B cell (primary cell): ENCODE measurements at regions not wholly inside any gene's neighbourhood (a gene's known extent, or its start where the extent isn't known, plus 50 kb on each side); places are given as distances from the start of the nearest gene placed in this dataset.
A peak's percentile ranks its signal among the peaks of the same experiment; 100 is the strongest.

ENCODE experiments used
- ATAC-seq: fragments of 200-7000 bp; cut with Tn5 transposase; one replicate; pipeline ENCODE4 v1.10.0; 2021; ENCODE audit warnings: low read depth, mild to moderate bottlenecking, moderate number of reproducible peaks, moderate library complexity
- CTCF ChIA-PET: fragments of 350-600 bp; sonication (Branson Sonifier 250); formaldehyde crosslinking; loops from one replicate; lab custom pipeline; 2021; ENCODE audit warnings: antibody characterized with exemption, inconsistent platforms; lab: Charles Lee
- POLR2A ChIA-PET: fragments of 350-600 bp; sonication (Branson Sonifier 250); formaldehyde crosslinking; loops from one replicate; lab custom pipeline; 2021; ENCODE audit warnings: antibody characterized with exemption; lab: Charles Lee
- DNase-seq: peaks from one replicate; pipeline ENCODE4 v3.0.0; 2013
- H2AFZ ChIP-seq: 2 replicates; pipeline ENCODE4 v1.6.1; 2012; ENCODE audit warnings: mild to moderate bottlenecking, low read depth, low read length; ENCODE audit not compliant: insufficient read depth, poor library complexity, severe bottlenecking
- H3K27ac ChIP-seq, 2 donors: 1 replicate in 1 of 2; 2 replicates in 1 of 2; pipeline ENCODE4 v1.5.1; 2012 to 2013; ENCODE audit warnings: low read length in 2 of 2, mild to moderate bottlenecking in 2 of 2, moderate library complexity in 1 of 2
- H3K27me3 ChIP-seq, 4 experiments: fragments of 200-600 bp in 1 of 4; sonication (generic) in 1 of 4; replicated peaks in 1 of 4; 1 replicate in 2 of 4; 2 replicates in 2 of 4; pipeline versions ENCODE4 v1.6.1 to v1.7.0; 2013 to 2016; ENCODE audit warnings: low read length in 3 of 4, mild to moderate bottlenecking in 2 of 4, mixed read lengths in 1 of 4, moderate library complexity in 1 of 4; ENCODE audit not compliant: insufficient read depth in 4 of 4, control insufficient read depth in 3 of 4; ENCODE audit errors: control extremely low read depth in 1 of 4
- H3K36me3 ChIP-seq, 2 experiments: replicated peaks in 1 of 2; 1 replicate in 1 of 2; 2 replicates in 1 of 2; pipeline versions ENCODE4 v1.6.1 to v1.7.1; 2013; ENCODE audit warnings: low read length in 1 of 2; ENCODE audit not compliant: insufficient read depth in 2 of 2, control insufficient read depth in 1 of 2; ENCODE audit errors: control extremely low read depth in 1 of 2, extremely low read depth in 1 of 2
- H3K4me1 ChIP-seq, 2 donors: fragments of 200-600 bp in 1 of 2; sonication (generic) in 1 of 2; 1 replicate in 1 of 2; 2 replicates in 1 of 2; pipeline versions ENCODE4 v1.5.1 to v1.6.1; 2013 to 2017; ENCODE audit warnings: low read length in 2 of 2; ENCODE audit not compliant: control insufficient read depth in 2 of 2, insufficient read depth in 2 of 2
- H3K4me2 ChIP-seq: replicated peaks from 2 replicates; pipeline ENCODE3; 2012; ENCODE audit warnings: mild to moderate bottlenecking, low read depth, low read length; ENCODE audit not compliant: poor library complexity, severe bottlenecking
- H3K4me3 ChIP-seq, 5 experiments: fragments of 200-600 bp in 1 of 5; sonication (generic) in 1 of 5; 1 replicate in 3 of 5; 2 replicates in 2 of 5; pipeline versions ENCODE4 v1.5.1 to v1.7.0; 2011 to 2016; ENCODE audit warnings: low read length in 4 of 5, mild to moderate bottlenecking in 4 of 5, low read depth in 2 of 5, control low read depth in 1 of 5, moderate library complexity in 1 of 5; ENCODE audit not compliant: insufficient read depth in 1 of 5; ENCODE audit errors: control extremely low read depth in 1 of 5, extremely low read depth in 1 of 5
- H3K79me2 ChIP-seq: fragments of 200-600 bp; sonication (generic); one replicate; pipeline ENCODE4 v1.6.0; 2016; ENCODE audit warnings: low read length; ENCODE audit not compliant: control insufficient read depth, insufficient read depth
- H3K9ac ChIP-seq: fragments of 200-600 bp; sonication (generic); 2 replicates; pipeline ENCODE4 v1.6.1; 2017; ENCODE audit warnings: mild to moderate bottlenecking, low read length, moderate library complexity
- H3K9me3 ChIP-seq, 3 donors: one replicate each; pipeline versions ENCODE4 v1.6.1 to v1.7.1; 2013; ENCODE audit warnings: low read length in 2 of 3; ENCODE audit not compliant: control insufficient read depth in 2 of 3, insufficient read depth in 1 of 3; ENCODE audit errors: control extremely low read depth in 1 of 3
- H4K20me1 ChIP-seq: 2 replicates; pipeline ENCODE4 v1.6.0; 2012; ENCODE audit warnings: mild to moderate bottlenecking, low read length; ENCODE audit not compliant: insufficient read depth, control insufficient read depth, poor library complexity, severe bottlenecking
- H3K27ac Mint-ChIP-seq: one replicate; pipeline ENCODE4 v1.8.0; 2021; ENCODE audit warnings: mixed read lengths
- H3K27me3 Mint-ChIP-seq: one replicate; pipeline ENCODE4 v1.8.0; 2021; ENCODE audit warnings: mixed read lengths
- H3K4me1 Mint-ChIP-seq: one replicate; pipeline ENCODE4 v1.8.0; 2021; ENCODE audit warnings: mixed read lengths
- H3K4me3 Mint-ChIP-seq: one replicate; pipeline ENCODE4 v1.8.0; 2021; ENCODE audit warnings: mixed read lengths
- H3K9me3 Mint-ChIP-seq: one replicate; pipeline ENCODE4 v1.8.0; 2022; ENCODE audit warnings: mixed read lengths; ENCODE audit not compliant: insufficient read depth
- CTCF ChIP-seq: fragments of 200-600 bp; IDR thresholded peaks from one replicate; pipeline ENCODE4 v1.8.0; 2022; ENCODE audit warnings: antibody characterized with exemption, mild to moderate bottlenecking
- EZH2 ChIP-seq: IDR thresholded peaks from 2 replicates; pipeline ENCODE4 v1.6.1; 2012; ENCODE audit warnings: borderline replicate concordance, low read depth, mild to moderate bottlenecking, moderate library complexity, low read length; ENCODE audit not compliant: insufficient read depth, poor library complexity, severe bottlenecking
- WGBS: methylation state at CpG from one replicate; pipeline ENCODE4 v1.1.5; 2013; ENCODE audit warnings: missing lambda C conversion rate; ENCODE audit not compliant: insufficient coverage; 5-methylcytosine and 5-hydroxymethylcytosine counted together
- intact Hi-C: fragments of 100-400 bp; cut with micrococcal nuclease; formaldehyde crosslinking; loops from one replicate; pipeline ENCODE4 v1.10.0; 2022

- H3K4me3 ChIP-seq, result no peak overlapping the region
- peaks cover 3 to 84% of the 10 kb centered on the region in 2 experiments for H3K36me3 ChIP-seq
- POLR2A ChIA-PET, result interaction anchor here (0.6 to 2.7 kb wide), 9 partner anchors 22 to 164 kb away, joined by 3 to 24 read pairs (median 4); no protein-coding TSS in a partner anchor
- Mint-ChIP-seq H3K27ac (peak overlapping the region; percentile 90), H3K4me1 (peaks cover 32% of the 10 kb centered on the region), H3K4me3 (peak overlapping the region; percentile 44), H3K27me3 (no peaks in the 10 kb centered on the region), H3K9me3 (no peaks in the 10 kb centered on the region)
- CTCF ChIA-PET, result interaction anchor here (0.7 to 9.6 kb wide), 48 partner anchors 10 to 518 kb away, joined by 3 to 206 read pairs (median 5); no protein-coding TSS in a partner anchor
- ATAC-seq (peak; percentile 74), DNase-seq (peak; percentile 86)
- TF ChIP-seq EZH2, result no peak
- peak; percentile 98 for TF ChIP-seq CTCF
- H3K9ac ChIP-seq, result no peak overlapping the region
- H3K4me1 ChIP-seq, result peaks cover 14 to 43% of the 10 kb centered on the region in 2 donors
- peaks cover 18% of the 10 kb centered on the region for H3K79me2 ChIP-seq
- H2AFZ ChIP-seq, result no peak overlapping the region
- H3K27ac ChIP-seq, result peak overlapping the region; percentile 28
- H3K27me3 ChIP-seq, result no peaks in the 10 kb centered on the region
- intact Hi-C loops, result loop anchor here (1.0 to 2.0 kb wide), 5 partner anchors 30 to 214 kb away; no protein-coding TSS in a partner anchor
- no peaks in the 10 kb centered on the region for H3K9me3 ChIP-seq
- peak overlapping the region; percentile 51 for H3K4me2 ChIP-seq
- WGBS, result 17% methylated on average over 11 of the region's 18 CpGs
- H4K20me1 ChIP-seq, result peaks cover 33% of the 10 kb centered on the region
Measured at GRCh38 chr17:77494664-77495435, 354.1 kb downstream of the SEC14L1 start.

GRCh38 chr17:77495575-77495974 is 354.8 kb downstream of the SEC14L1 start:
- TF ChIP-seq EZH2, result no peak
- TF ChIP-seq CTCF, result no peak
- H3K27ac ChIP-seq, result peak overlapping the region in 1 of 2 donors; percentile 28
- peaks cover 14 to 38% of the 10 kb centered on the region in 2 donors for H3K4me1 ChIP-seq
- no peaks in the 10 kb centered on the region for H3K9me3 ChIP-seq
- H3K79me2 ChIP-seq, result peaks cover 18% of the 10 kb centered on the region
- no peak for ATAC-seq
- no peak overlapping the region for H3K4me2 ChIP-seq
- CTCF ChIA-PET, result interaction anchor here (0.7 to 9.6 kb wide), 30 partner anchors 13 to 518 kb away, joined by 3 to 206 read pairs (median 6); no protein-coding TSS in a partner anchor
- H3K36me3 ChIP-seq, result peaks cover 6 to 78% of the 10 kb centered on the region in 2 experiments
- H3K27me3 ChIP-seq, result no peaks in the 10 kb centered on the region
- intact Hi-C loops, result loop anchor here (1.0 to 2.0 kb wide), 5 partner anchors 31 to 214 kb away; no protein-coding TSS in a partner anchor
- Mint-ChIP-seq H3K4me3 (no peak overlapping the region), H3K27ac (no peak overlapping the region), H3K4me1 (peaks cover 30% of the 10 kb centered on the region), H3K9me3 (no peaks in the 10 kb centered on the region), H3K27me3 (no peaks in the 10 kb centered on the region)
- peaks cover 39% of the 10 kb centered on the region for H4K20me1 ChIP-seq
- no peak for DNase-seq
- no peak overlapping the region for H3K4me3 ChIP-seq
- POLR2A ChIA-PET, result interaction anchor here (0.6 to 2.7 kb wide), 8 partner anchors 23 to 165 kb away, joined by 3 to 24 read pairs (median 5); no protein-coding TSS in a partner anchor
- WGBS, result 95% methylated on average over 6 of the region's 11 CpGs
- H3K9ac ChIP-seq, result no peak overlapping the region
- H2AFZ ChIP-seq, result no peak overlapping the region
